Heart left ventricle (tissue), 13 donors: ENCODE measurements at regions not wholly inside any gene's neighbourhood (a gene's known extent, or its start where the extent isn't known, plus 50 kb on each side); places are given as distances from the start of the nearest gene placed in this dataset.

Experiments
- CTCF ChIP-seq, 12 donors: fragments of 200-600 bp; sonication (generic) in 4 of 12; IDR thresholded peaks; one replicate each; pipeline versions ENCODE4 v1.5.0 to v1.8.0; 2018 to 2022; ENCODE audit warnings: antibody characterized with exemption in 12 of 12, mild to moderate bottlenecking in 5 of 12
- POLR2A ChIP-seq, 2 donors: fragments of 450-650 bp; IDR thresholded peaks; one replicate each; pipeline ENCODE4 v1.6.1; 2017; ENCODE audit warnings: antibody characterized with exemption in 2 of 2, mild to moderate bottlenecking in 2 of 2, moderate library complexity in 2 of 2
- donor health status: ischemic (EF 13 %, LVEDD 7.1; RV severe dilation, severe dysfunction).
- donor health status: DM: no; HTN: yes; CAD: no.
- donor health status: DM: no; HTN: no; CAD: no.
- donor health status: ischemic (EF 25% LVEDD 6.9; RV normal size, moderate dysfunction).
- donor health status: ischemic (EF 25% LVEDD 5.7; RV mildly dilated, moderate dysfunction).
- donor health status: ischemic (EF 35%, LVEDD 5.7; RV mildly dilated, moderate dysfunction).
- donor health status: nonischemic (EF 11% LVEDD 7.7; RV severe dilation, severe dysfunction).
- donor health status: DM: yes; HTN: yes; CAD: no.
- donor health status: PGD.
- donor health status: ischemic (EF 29% LVEDD 5.4; RV normal size, mild dysfunction).
- donor health status: nonischemic (EF 23%, LVEDD 6.1; RV moderate dilation, normal function).

GRCh38 chr15:87528873-87529272 is 727.7 kb downstream of the NTRK3 start:
- TF ChIP-seq CTCF (IDR thresholded peaks at IDR 0.05) (no peak), POLR2A (IDR thresholded peaks at IDR 0.05) (no peak)
